ENCODE measurements at regions not wholly inside any gene's neighbourhood (a gene's known extent, or its start where the extent isn't known, plus 50 kb on each side); places are given as distances from the start of the nearest gene placed in this dataset.

GRCh38 chr5:167166696-167167095, 1124.7 kb upstream of the WWC1 start:
- no peaks in the 10 kb centered on the region for H3K9me3 ChIP-seq (ENCODE audit: control insufficient read depth in 2 of 2, low read length in 2 of 2)
- no peak overlapping the region for H3K27ac ChIP-seq (ENCODE audit: low read depth in 2 of 2, low read length in 2 of 2)
- H3K36me3 ChIP-seq (ENCODE audit: control insufficient read depth in 2 of 2, insufficient read depth in 2 of 2, low read length in 2 of 2), result no peaks in the 10 kb centered on the region
- no peak overlapping the region for H3K4me3 ChIP-seq (ENCODE audit: low read length in 2 of 2)
- no peaks in the 10 kb centered on the region for H3K4me1 ChIP-seq (ENCODE audit: control insufficient read depth in 2 of 2, insufficient read depth in 2 of 2, low read length in 2 of 2)
- no peak overlapping the region for H3K9ac ChIP-seq (ENCODE audit: low read depth in 1 of 2, low read length in 2 of 2)
- no peaks in the 10 kb centered on the region for H3K27me3 ChIP-seq (ENCODE audit: control insufficient read depth in 2 of 2, insufficient read depth in 2 of 2, low read length in 2 of 2)

- Histone ChIP-seq H3K4me1 (ENCODE audit: control insufficient read depth in 2 of 2, insufficient read depth in 2 of 2, low read length in 2 of 2) (no peaks in the 10 kb centered on the region), H3K27me3 (ENCODE audit: control insufficient read depth in 2 of 2, insufficient read depth in 2 of 2, low read length in 2 of 2) (no peaks in the 10 kb centered on the region), H3K36me3 (ENCODE audit: control insufficient read depth in 2 of 2, insufficient read depth in 2 of 2, low read length in 2 of 2) (no peaks in the 10 kb centered on the region), H3K9ac (ENCODE audit: low read depth in 1 of 2, low read length in 2 of 2) (no peak overlapping the region), H3K27ac (ENCODE audit: low read depth in 2 of 2, low read length in 2 of 2) (no peak overlapping the region), H3K9me3 (ENCODE audit: control insufficient read depth in 2 of 2, low read length in 2 of 2) (no peaks in the 10 kb centered on the region), H3K4me3 (ENCODE audit: low read length in 2 of 2) (no peak overlapping the region)
Measured at GRCh38 chr5:167167191-167167795, 1124.2 kb upstream of the WWC1 start.

- Histone ChIP-seq H3K27ac (ENCODE audit: low read depth in 2 of 2, low read length in 2 of 2) (no peak overlapping the region), H3K36me3 (ENCODE audit: control insufficient read depth in 2 of 2, insufficient read depth in 2 of 2, low read length in 2 of 2) (no peaks in the 10 kb centered on the region), H3K4me3 (ENCODE audit: low read length in 2 of 2) (no peak overlapping the region), H3K9ac (ENCODE audit: low read depth in 1 of 2, low read length in 2 of 2) (no peak overlapping the region), H3K9me3 (ENCODE audit: control insufficient read depth in 2 of 2, low read length in 2 of 2) (no peaks in the 10 kb centered on the region), H3K4me1 (ENCODE audit: control insufficient read depth in 2 of 2, insufficient read depth in 2 of 2, low read length in 2 of 2) (no peaks in the 10 kb centered on the region), H3K27me3 (ENCODE audit: control insufficient read depth in 2 of 2, insufficient read depth in 2 of 2, low read length in 2 of 2) (no peaks in the 10 kb centered on the region)
Measured at GRCh38 chr5:167168971-167169370, 1122.5 kb upstream of the WWC1 start.

GRCh38 chr5:167171056-167171455, 1120.4 kb upstream of the WWC1 start:
- Histone ChIP-seq H3K9me3 (ENCODE audit: control insufficient read depth in 2 of 2, low read length in 2 of 2) (no peaks in the 10 kb centered on the region), H3K36me3 (ENCODE audit: control insufficient read depth in 2 of 2, insufficient read depth in 2 of 2, low read length in 2 of 2) (no peaks in the 10 kb centered on the region), H3K27ac (ENCODE audit: low read depth in 2 of 2, low read length in 2 of 2) (no peak overlapping the region), H3K4me1 (ENCODE audit: control insufficient read depth in 2 of 2, insufficient read depth in 2 of 2, low read length in 2 of 2) (no peaks in the 10 kb centered on the region), H3K9ac (ENCODE audit: low read depth in 1 of 2, low read length in 2 of 2) (no peak overlapping the region), H3K4me3 (ENCODE audit: low read length in 2 of 2) (no peak overlapping the region), H3K27me3 (ENCODE audit: control insufficient read depth in 2 of 2, insufficient read depth in 2 of 2, low read length in 2 of 2) (no peaks in the 10 kb centered on the region)

- Histone ChIP-seq H3K9me3 (ENCODE audit: control insufficient read depth in 2 of 2, low read length in 2 of 2) (no peaks in the 10 kb centered on the region), H3K9ac (ENCODE audit: low read depth in 1 of 2, low read length in 2 of 2) (no peak overlapping the region), H3K27ac (ENCODE audit: low read depth in 2 of 2, low read length in 2 of 2) (no peak overlapping the region)
Measured at GRCh38 chr5:167177736-167178135, 1113.7 kb upstream of the WWC1 start.

GRCh38 chr5:167180906-167181305, 1110.5 kb upstream of the WWC1 start:
- Histone ChIP-seq H3K4me1 (ENCODE audit: control insufficient read depth in 2 of 2, insufficient read depth in 2 of 2, low read length in 2 of 2) (no peaks in the 10 kb centered on the region), H3K36me3 (ENCODE audit: control insufficient read depth in 2 of 2, insufficient read depth in 2 of 2, low read length in 2 of 2) (no peaks in the 10 kb centered on the region), H3K4me3 (ENCODE audit: low read length in 2 of 2) (no peak overlapping the region), H3K9ac (ENCODE audit: low read depth in 1 of 2, low read length in 2 of 2) (no peak overlapping the region), H3K27me3 (ENCODE audit: control insufficient read depth in 2 of 2, insufficient read depth in 2 of 2, low read length in 2 of 2) (no peaks in the 10 kb centered on the region), H3K27ac (ENCODE audit: low read depth in 2 of 2, low read length in 2 of 2) (no peak overlapping the region), H3K9me3 (ENCODE audit: control insufficient read depth in 2 of 2, low read length in 2 of 2) (no peaks in the 10 kb centered on the region)

More at GRCh38 chr5:167177736-167178135, 1113.7 kb upstream of the WWC1 start:
- Histone ChIP-seq H3K4me3 (ENCODE audit: low read length in 2 of 2) (no peak overlapping the region), H3K27me3 (ENCODE audit: control insufficient read depth in 2 of 2, insufficient read depth in 2 of 2, low read length in 2 of 2) (no peaks in the 10 kb centered on the region), H3K36me3 (ENCODE audit: control insufficient read depth in 2 of 2, insufficient read depth in 2 of 2, low read length in 2 of 2) (no peaks in the 10 kb centered on the region), H3K4me1 (ENCODE audit: control insufficient read depth in 2 of 2, insufficient read depth in 2 of 2, low read length in 2 of 2) (no peaks in the 10 kb centered on the region)

GRCh38 chr5:167205881-167206280, 1085.6 kb upstream of the WWC1 start:
- H3K4me3 ChIP-seq (ENCODE audit: low read length in 2 of 2), result no peak overlapping the region
- no peaks in the 10 kb centered on the region for H3K4me1 ChIP-seq (ENCODE audit: control insufficient read depth in 2 of 2, insufficient read depth in 2 of 2, low read length in 2 of 2)
- H3K9me3 ChIP-seq (ENCODE audit: control insufficient read depth in 2 of 2, low read length in 2 of 2), result no peaks in the 10 kb centered on the region
- H3K36me3 ChIP-seq (ENCODE audit: control insufficient read depth in 2 of 2, insufficient read depth in 2 of 2, low read length in 2 of 2), result no peaks in the 10 kb centered on the region
- no peak overlapping the region for H3K9ac ChIP-seq (ENCODE audit: low read depth in 1 of 2, low read length in 2 of 2)
- no peak overlapping the region for H3K27ac ChIP-seq (ENCODE audit: low read depth in 2 of 2, low read length in 2 of 2)
- no peaks in the 10 kb centered on the region for H3K27me3 ChIP-seq (ENCODE audit: control insufficient read depth in 2 of 2, insufficient read depth in 2 of 2, low read length in 2 of 2)

GRCh38 chr5:167207081-167207480, 1084.4 kb upstream of the WWC1 start:
- Histone ChIP-seq H3K27ac (ENCODE audit: low read depth in 2 of 2, low read length in 2 of 2) (no peak overlapping the region), H3K4me1 (ENCODE audit: control insufficient read depth in 2 of 2, insufficient read depth in 2 of 2, low read length in 2 of 2) (no peaks in the 10 kb centered on the region), H3K9me3 (ENCODE audit: control insufficient read depth in 2 of 2, low read length in 2 of 2) (no peaks in the 10 kb centered on the region), H3K36me3 (ENCODE audit: control insufficient read depth in 2 of 2, insufficient read depth in 2 of 2, low read length in 2 of 2) (no peaks in the 10 kb centered on the region), H3K27me3 (ENCODE audit: control insufficient read depth in 2 of 2, insufficient read depth in 2 of 2, low read length in 2 of 2) (no peaks in the 10 kb centered on the region), H3K4me3 (ENCODE audit: low read length in 2 of 2) (no peak overlapping the region), H3K9ac (ENCODE audit: low read depth in 1 of 2, low read length in 2 of 2) (no peak overlapping the region)

GRCh38 chr5:167208911-167209310, 1082.5 kb upstream of the WWC1 start:
- Histone ChIP-seq H3K27ac (ENCODE audit: low read depth in 2 of 2, low read length in 2 of 2) (no peak overlapping the region), H3K27me3 (ENCODE audit: control insufficient read depth in 2 of 2, insufficient read depth in 2 of 2, low read length in 2 of 2) (no peaks in the 10 kb centered on the region), H3K4me1 (ENCODE audit: control insufficient read depth in 2 of 2, insufficient read depth in 2 of 2, low read length in 2 of 2) (no peaks in the 10 kb centered on the region), H3K9me3 (ENCODE audit: control insufficient read depth in 2 of 2, low read length in 2 of 2) (no peaks in the 10 kb centered on the region), H3K36me3 (ENCODE audit: control insufficient read depth in 2 of 2, insufficient read depth in 2 of 2, low read length in 2 of 2) (no peaks in the 10 kb centered on the region), H3K4me3 (ENCODE audit: low read length in 2 of 2) (no peak overlapping the region), H3K9ac (ENCODE audit: low read depth in 1 of 2, low read length in 2 of 2) (no peak overlapping the region)

- no peak overlapping the region for H3K9ac ChIP-seq (ENCODE audit: low read depth in 1 of 2, low read length in 2 of 2)
- H3K27ac ChIP-seq (ENCODE audit: low read depth in 2 of 2, low read length in 2 of 2), result no peak overlapping the region
- no peaks in the 10 kb centered on the region for H3K4me1 ChIP-seq (ENCODE audit: control insufficient read depth in 2 of 2, insufficient read depth in 2 of 2, low read length in 2 of 2)
- H3K4me3 ChIP-seq (ENCODE audit: low read length in 2 of 2), result no peak overlapping the region
- H3K9me3 ChIP-seq (ENCODE audit: control insufficient read depth in 2 of 2, low read length in 2 of 2), result no peaks in the 10 kb centered on the region
- no peaks in the 10 kb centered on the region for H3K27me3 ChIP-seq (ENCODE audit: control insufficient read depth in 2 of 2, insufficient read depth in 2 of 2, low read length in 2 of 2)
- no peaks in the 10 kb centered on the region for H3K36me3 ChIP-seq (ENCODE audit: control insufficient read depth in 2 of 2, insufficient read depth in 2 of 2, low read length in 2 of 2)
Measured at GRCh38 chr5:167217097-167217743, 1074.2 kb upstream of the WWC1 start.

All from mucosa of rectum (tissue), 2 donors.